Karpas-422 (cell line): ENCODE measurements at regions not wholly inside any gene's neighbourhood (a gene's known extent, or its start where the extent isn't known, plus 50 kb on each side); places are given as distances from the start of the nearest gene placed in this dataset.
A peak's percentile ranks its signal among the peaks of the same experiment; 100 is the strongest.

Experiments used
- DNase-seq: peaks from one replicate; pipeline ENCODE4 v3.0.0-alpha.2; 2015
- H2AFZ ChIP-seq: fragments of 200-600 bp; sonication (generic); 2 replicates; pipeline ENCODE4 v1.6.1; 2014; ENCODE audit warnings: antibody characterized with exemption, low read length, mixed read lengths
- H3K27ac ChIP-seq: fragments of 200-600 bp; sonication (generic); 2 replicates; pipeline ENCODE4 v1.5.1; 2014; ENCODE audit warnings: mild to moderate bottlenecking, low read length, moderate library complexity
- H3K27me3 ChIP-seq: fragments of 200-600 bp; sonication (generic); 2 replicates; pipeline ENCODE4 v1.6.1; 2014; ENCODE audit warnings: low read length, mixed read lengths
- H3K36me3 ChIP-seq: fragments of 200-600 bp; sonication (generic); 2 replicates; pipeline ENCODE4 v1.6.1; 2014; ENCODE audit warnings: low read length, mixed read lengths; ENCODE audit not compliant: insufficient read depth
- H3K4me1 ChIP-seq: fragments of 200-600 bp; sonication (generic); 2 replicates; pipeline ENCODE4 v1.6.1; 2014; ENCODE audit warnings: mild to moderate bottlenecking, low read length, mixed read lengths
- H3K4me2 ChIP-seq: fragments of 200-600 bp; sonication (generic); 2 replicates; pipeline ENCODE4 v1.6.1; 2014; ENCODE audit warnings: low read length, low read depth, mild to moderate bottlenecking; ENCODE audit not compliant: poor library complexity, severe bottlenecking
- H3K4me3 ChIP-seq: fragments of 200-600 bp; sonication (generic); 2 replicates; pipeline ENCODE4 v1.5.1; 2014; ENCODE audit warnings: mild to moderate bottlenecking, antibody characterized with exemption, low read length, mixed read lengths
- H3K79me2 ChIP-seq: fragments of 200-600 bp; sonication (generic); 2 replicates; pipeline ENCODE4 v1.6.1; 2014; ENCODE audit warnings: mild to moderate bottlenecking, low read length, mixed read lengths
- H3K9ac ChIP-seq: fragments of 200-600 bp; sonication (generic); 2 replicates; pipeline ENCODE4 v1.6.0; 2014; ENCODE audit warnings: low read length
- H3K9me2 ChIP-seq: fragments of 200-600 bp; sonication (generic), shearing (Covaris generic); replicated peaks from 2 replicates; pipeline ENCODE4 v1.6.0; 2014; ENCODE audit warnings: mild to moderate bottlenecking, low read length, moderate library complexity; ENCODE audit not compliant: insufficient read depth
- H3K9me3 ChIP-seq: fragments of 300-700, 200-600 bp; sonication (generic); 2 replicates; pipeline ENCODE4 v1.6.1; 2014; ENCODE audit warnings: low read length, mixed read lengths
- H4K20me1 ChIP-seq: fragments of 200-600 bp; sonication (generic); 2 replicates; pipeline ENCODE4 v1.6.1; 2014; ENCODE audit warnings: mild to moderate bottlenecking, antibody characterized with exemption, low read length, low read depth; ENCODE audit not compliant: insufficient read depth

DNA sequence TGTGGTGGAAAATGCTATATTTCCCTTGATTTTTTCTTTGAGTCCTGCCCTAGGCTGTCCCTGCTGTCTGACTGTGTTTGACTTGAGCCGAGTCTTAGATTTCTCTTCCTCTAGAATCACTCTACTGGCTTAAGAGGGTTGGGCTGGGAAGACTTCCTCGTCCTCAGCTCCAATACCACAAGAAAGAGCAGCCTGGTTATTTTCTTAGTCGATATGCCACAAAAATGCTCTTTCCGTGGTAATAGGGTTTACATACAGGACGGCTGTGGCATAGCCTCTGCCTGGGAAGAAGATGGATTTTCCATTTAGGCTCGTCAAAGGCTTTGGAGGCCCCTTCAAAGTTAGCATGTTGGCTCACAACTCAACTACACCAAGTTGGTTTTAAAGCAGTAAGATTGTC is 212.0 kb upstream of the IGFBP3 start:
- no peaks in the 10 kb centered on the region for H3K79me2 ChIP-seq
- no peak overlapping the region for H2AFZ ChIP-seq
- no peak overlapping the region for H3K4me2 ChIP-seq
- H3K36me3 ChIP-seq: no peaks in the 10 kb centered on the region
- no peaks in the 10 kb centered on the region for H3K27me3 ChIP-seq
- DNase-seq: no peak
- H3K4me1 ChIP-seq: no peaks in the 10 kb centered on the region
- no peaks in the 10 kb centered on the region for H4K20me1 ChIP-seq
- no peak overlapping the region for H3K9ac ChIP-seq
- H3K9me2 ChIP-seq: no peaks in the 10 kb centered on the region
- no peak overlapping the region for H3K4me3 ChIP-seq
- no peak overlapping the region for H3K27ac ChIP-seq
- H3K9me3 ChIP-seq: no peaks in the 10 kb centered on the region

DNA sequence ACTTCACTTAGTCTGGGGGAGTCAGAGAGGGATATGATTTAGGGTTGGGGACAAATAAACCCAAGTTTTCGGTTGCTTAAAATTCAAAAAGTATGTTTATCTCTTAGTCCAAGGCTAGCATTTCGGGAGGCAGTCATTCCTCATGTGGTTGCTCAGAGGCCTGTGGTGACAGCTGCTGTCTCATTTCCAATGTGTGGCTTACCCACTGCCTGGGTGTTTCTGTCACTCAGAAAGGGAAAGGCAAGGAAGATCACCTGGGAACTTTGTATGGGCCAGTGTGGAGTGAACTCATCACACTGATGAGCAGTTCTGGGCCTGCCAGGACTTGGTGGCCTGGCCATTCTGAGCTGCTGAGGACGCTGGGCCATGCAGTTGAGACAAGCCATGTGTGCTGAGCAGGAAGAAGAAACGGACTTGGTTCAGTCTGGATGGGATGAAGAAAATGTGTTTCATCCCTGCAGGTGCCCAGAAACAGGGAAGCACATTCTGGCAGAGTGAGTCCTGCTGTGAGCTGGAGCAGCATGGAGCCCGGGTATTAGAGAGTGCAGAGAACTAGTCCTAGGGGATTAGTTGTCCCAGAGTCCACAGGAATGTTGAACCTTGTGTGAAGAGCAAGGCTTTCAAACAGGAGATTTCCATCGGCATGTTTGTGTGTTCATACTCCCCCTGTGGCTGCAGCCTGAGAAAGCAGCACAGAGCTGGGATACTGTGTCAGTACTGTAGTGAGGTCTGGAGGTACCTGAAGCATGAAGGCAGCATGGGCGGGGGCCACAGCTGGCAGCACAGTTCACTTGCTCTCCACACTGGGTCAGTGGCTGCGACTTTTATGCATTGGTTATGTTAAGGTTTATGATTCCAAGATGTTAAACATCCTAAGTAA is 211.1 kb upstream of the IGFBP3 start:
- no peak overlapping the region for H3K4me2 ChIP-seq
- no peaks in the 10 kb centered on the region for H3K36me3 ChIP-seq

DNA sequence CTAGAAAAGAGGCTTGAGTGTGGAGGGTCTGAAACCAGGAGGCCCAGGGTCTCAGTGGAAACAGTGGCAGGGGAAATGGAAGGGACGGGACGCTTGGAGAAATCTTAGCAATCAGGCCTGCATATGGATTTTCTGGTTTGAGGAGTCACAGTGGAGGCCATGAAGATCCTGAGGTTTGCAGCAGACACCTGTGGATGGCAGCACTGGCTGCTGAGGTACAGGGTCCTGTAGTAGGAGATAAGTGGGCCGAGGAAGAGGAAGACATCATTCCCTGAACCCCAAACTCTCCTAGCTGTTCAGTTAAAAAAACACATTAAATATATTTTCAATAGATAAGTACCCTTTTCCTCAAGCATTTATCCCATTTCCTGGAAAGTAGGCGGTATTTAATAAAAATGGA is 208.8 kb upstream of the IGFBP3 start:
- no peak overlapping the region for H3K4me3 ChIP-seq
- peak; percentile 66 for DNase-seq
- no peak overlapping the region for H3K27ac ChIP-seq
- no peaks in the 10 kb centered on the region for H3K27me3 ChIP-seq
- H4K20me1 ChIP-seq: no peaks in the 10 kb centered on the region
- H3K36me3 ChIP-seq: no peaks in the 10 kb centered on the region
- no peak overlapping the region for H2AFZ ChIP-seq
- H3K9ac ChIP-seq: no peak overlapping the region
- H3K9me2 ChIP-seq: no peaks in the 10 kb centered on the region
- no peaks in the 10 kb centered on the region for H3K4me1 ChIP-seq
- H3K79me2 ChIP-seq: no peaks in the 10 kb centered on the region
- H3K4me2 ChIP-seq: no peak overlapping the region
- no peaks in the 10 kb centered on the region for H3K9me3 ChIP-seq

More for the DNA sequence above, 211.1 kb upstream of the IGFBP3 start:
- Histone ChIP-seq H3K27me3 (no peaks in the 10 kb centered on the region), H3K9me3 (no peaks in the 10 kb centered on the region), H4K20me1 (no peaks in the 10 kb centered on the region), H3K27ac (no peak overlapping the region), H3K79me2 (no peaks in the 10 kb centered on the region), H3K9me2 (no peaks in the 10 kb centered on the region), H3K4me3 (no peak overlapping the region), H2AFZ (no peak overlapping the region), H3K9ac (no peak overlapping the region), H3K4me1 (no peaks in the 10 kb centered on the region)
- no peak for DNase-seq

DNA sequence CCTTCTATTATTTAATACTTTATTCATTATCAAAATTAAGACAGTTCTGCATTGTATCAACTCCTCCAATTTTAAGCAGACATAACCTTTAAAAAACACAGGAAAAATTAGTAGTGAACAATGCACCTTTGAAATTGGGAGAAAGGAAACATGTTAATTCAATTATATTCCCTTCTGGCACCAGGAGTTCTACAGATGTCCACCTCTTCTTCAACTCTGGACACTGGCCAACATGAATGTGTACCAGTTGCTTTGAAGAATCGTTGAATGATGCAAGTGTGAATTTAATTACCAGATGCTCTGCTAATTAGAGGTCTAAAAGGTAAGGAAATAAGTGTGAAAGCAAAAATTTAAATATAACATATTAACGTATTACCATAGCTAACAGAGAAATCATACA is 206.7 kb upstream of the IGFBP3 start:
- Histone ChIP-seq H3K27me3 (no peaks in the 10 kb centered on the region), H3K27ac (no peak overlapping the region), H3K9me2 (no peaks in the 10 kb centered on the region), H3K4me3 (no peak overlapping the region), H3K4me2 (no peak overlapping the region), H4K20me1 (no peaks in the 10 kb centered on the region), H3K79me2 (no peaks in the 10 kb centered on the region), H3K9ac (no peak overlapping the region), H3K4me1 (no peaks in the 10 kb centered on the region), H2AFZ (no peak overlapping the region), H3K36me3 (no peaks in the 10 kb centered on the region), H3K9me3 (no peaks in the 10 kb centered on the region)
- no peak for DNase-seq

DNA sequence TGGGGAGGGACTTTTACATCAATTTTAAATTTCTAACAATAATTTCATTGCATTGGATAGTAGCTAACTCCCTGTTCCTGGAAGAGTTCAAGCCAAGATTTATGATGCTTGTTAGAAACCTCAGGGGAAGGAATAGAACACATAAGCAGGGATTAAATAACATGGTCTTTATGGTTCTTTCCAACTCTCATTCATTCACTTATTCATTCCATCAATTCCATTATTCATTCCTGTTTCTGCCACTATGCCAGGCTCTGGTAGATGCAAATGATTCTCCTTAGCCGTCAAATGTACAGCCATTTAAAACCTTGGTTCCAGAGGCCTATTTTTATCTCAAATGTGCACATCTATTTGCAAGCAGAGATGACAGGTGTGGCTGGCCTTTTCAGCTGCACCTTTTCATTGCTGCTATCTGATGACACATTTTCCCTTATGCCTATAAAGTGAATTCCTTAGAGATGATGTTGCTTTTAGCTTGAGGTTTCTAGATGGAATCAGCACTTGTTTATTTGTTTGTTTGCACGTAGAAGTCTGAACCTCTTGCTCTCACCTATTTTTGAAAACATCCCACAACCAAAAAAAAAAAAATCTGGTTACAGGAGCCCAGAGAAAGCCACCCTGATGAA is 205.7 kb upstream of the IGFBP3 start:
- H3K4me2 ChIP-seq: no peak overlapping the region
- H3K79me2 ChIP-seq: no peaks in the 10 kb centered on the region
- no peak overlapping the region for H3K27ac ChIP-seq
- H3K9me2 ChIP-seq: no peaks in the 10 kb centered on the region
- no peaks in the 10 kb centered on the region for H3K9me3 ChIP-seq
- H3K4me1 ChIP-seq: no peaks in the 10 kb centered on the region
- no peak overlapping the region for H3K9ac ChIP-seq
- no peak overlapping the region for H2AFZ ChIP-seq
- H3K4me3 ChIP-seq: no peak overlapping the region
- H3K27me3 ChIP-seq: no peaks in the 10 kb centered on the region
- DNase-seq: no peak
- H3K36me3 ChIP-seq: no peaks in the 10 kb centered on the region
- no peaks in the 10 kb centered on the region for H4K20me1 ChIP-seq

DNA sequence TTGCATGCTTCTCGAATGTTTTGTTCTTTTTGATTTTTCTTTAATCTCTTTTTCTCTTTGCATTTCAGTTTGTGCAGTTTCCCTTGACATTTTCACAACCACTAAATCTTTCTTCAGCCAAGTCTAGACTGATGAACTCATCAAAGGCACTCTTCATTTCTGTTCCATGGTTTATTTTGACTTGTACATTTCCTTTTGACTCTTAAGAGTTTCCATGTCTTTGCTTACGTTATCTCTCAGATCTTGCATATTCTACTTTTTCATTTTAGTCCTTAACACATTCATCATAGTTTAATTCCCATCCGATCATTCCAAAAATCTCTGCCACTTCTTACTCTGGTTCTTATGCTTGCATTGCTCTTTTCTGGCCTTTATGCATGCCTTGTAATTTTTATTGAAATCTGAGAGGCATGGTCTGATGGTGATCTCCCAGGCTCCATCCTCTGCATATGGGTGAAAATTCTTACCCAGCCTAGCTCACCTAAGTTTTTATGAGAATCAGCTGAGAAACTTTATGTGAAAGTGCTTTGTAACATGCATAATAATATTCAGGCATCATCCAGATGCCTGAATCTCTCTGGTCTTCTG is 202.8 kb upstream of the IGFBP3 start:
- Histone ChIP-seq H4K20me1 (no peaks in the 10 kb centered on the region), H3K27ac (no peak overlapping the region), H3K4me3 (no peak overlapping the region), H3K9me3 (no peaks in the 10 kb centered on the region), H3K27me3 (no peaks in the 10 kb centered on the region), H3K36me3 (no peaks in the 10 kb centered on the region), H3K4me2 (no peak overlapping the region), H2AFZ (no peak overlapping the region), H3K9me2 (no peaks in the 10 kb centered on the region), H3K4me1 (no peaks in the 10 kb centered on the region), H3K9ac (no peak overlapping the region), H3K79me2 (no peaks in the 10 kb centered on the region)
- DNase-seq: no peak

DNA sequence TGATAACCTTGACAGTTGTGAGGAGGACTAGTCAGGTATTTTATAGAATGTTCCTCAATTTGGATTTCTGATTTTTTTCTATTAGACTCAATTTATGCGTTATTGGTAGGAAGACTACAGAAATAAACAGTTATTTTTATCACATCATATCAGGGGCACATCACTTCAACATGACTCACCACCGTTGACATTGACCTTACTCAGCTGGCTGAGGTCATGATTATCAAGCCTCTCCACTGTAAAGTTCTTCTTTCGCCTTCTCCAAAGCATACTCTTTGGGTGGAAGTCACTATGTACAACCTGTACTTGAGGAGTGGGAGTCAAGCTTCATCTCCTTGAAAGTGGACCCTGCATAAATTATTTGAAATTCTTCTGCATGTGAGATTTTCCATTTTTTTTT is 194.3 kb upstream of the IGFBP3 start:
- Histone ChIP-seq H3K27me3 (no peaks in the 10 kb centered on the region), H3K4me2 (no peak overlapping the region), H3K27ac (no peak overlapping the region), H3K9ac (no peak overlapping the region), H3K36me3 (no peaks in the 10 kb centered on the region), H4K20me1 (no peaks in the 10 kb centered on the region), H3K79me2 (no peaks in the 10 kb centered on the region), H3K9me2 (no peaks in the 10 kb centered on the region), H3K4me3 (no peak overlapping the region), H3K9me3 (no peaks in the 10 kb centered on the region), H3K4me1 (no peaks in the 10 kb centered on the region), H2AFZ (no peak overlapping the region)
- DNase-seq: no peak

DNA sequence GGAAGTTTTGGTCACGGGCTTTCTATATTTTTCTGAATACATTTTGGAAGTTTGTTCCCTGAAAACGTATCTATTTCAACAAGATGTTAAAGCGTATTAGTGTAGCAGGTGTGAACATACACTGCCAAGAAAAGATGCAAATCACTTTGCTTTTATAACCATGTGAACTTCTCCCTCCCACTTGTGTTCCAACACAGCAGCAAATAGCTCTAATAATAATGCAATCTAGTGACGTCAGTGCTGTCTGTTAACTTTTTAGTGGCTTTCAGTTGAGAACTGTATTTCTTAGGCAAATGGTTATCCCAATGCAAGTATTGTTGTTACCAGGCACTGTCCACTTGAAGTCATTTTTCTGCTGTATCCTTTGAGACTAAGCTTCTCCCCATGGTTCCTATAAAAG is 188.4 kb upstream of the IGFBP3 start:
- Histone ChIP-seq H3K9me2 (no peaks in the 10 kb centered on the region), H3K4me2 (no peak overlapping the region), H2AFZ (no peak overlapping the region), H3K36me3 (no peaks in the 10 kb centered on the region), H3K9me3 (no peaks in the 10 kb centered on the region), H3K79me2 (no peaks in the 10 kb centered on the region), H3K4me3 (no peak overlapping the region), H4K20me1 (no peaks in the 10 kb centered on the region), H3K27me3 (no peaks in the 10 kb centered on the region), H3K4me1 (no peaks in the 10 kb centered on the region), H3K27ac (no peak overlapping the region), H3K9ac (no peak overlapping the region)
- DNase-seq: no peak
